NCI-H82 treated with DMSO at 0.1 percent for 48 hours (cell line): ENCODE measurements at regions not wholly inside any gene's neighbourhood (a gene's known extent, or its start where the extent isn't known, plus 50 kb on each side); places are given as distances from the start of the nearest gene placed in this dataset.
A peak's percentile ranks its signal among the peaks of the same experiment; 100 is the strongest.

Experiments
- DNase-seq: peaks from one replicate; lab custom pipeline; 2025; ENCODE audit not compliant: unreplicated experiment; lab: John Stamatoyannopoulos, UW

- no peak for DNase-seq
Measured at GRCh38 chr10:88059190-88059589, 195.8 kb downstream of the PTEN start.

DNA sequence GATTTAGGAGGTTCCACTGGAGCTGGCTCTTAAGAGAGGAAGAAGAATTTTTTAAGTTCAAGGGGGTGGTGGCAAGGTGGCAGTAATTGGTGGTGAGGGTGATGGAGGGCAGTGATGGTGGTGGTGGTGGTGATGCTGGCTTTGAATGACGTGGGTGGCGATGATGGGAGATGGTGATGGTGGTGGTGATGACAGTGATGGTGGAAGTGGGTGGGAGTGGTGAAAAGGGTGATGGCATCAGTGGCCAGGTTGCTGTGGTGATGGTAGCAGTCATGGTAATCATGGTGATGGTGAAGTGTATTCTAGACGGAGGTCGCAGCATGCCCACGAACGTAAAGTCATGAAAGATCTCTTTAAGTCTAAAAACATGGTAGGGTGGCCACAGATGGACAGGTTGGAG is 197.3 kb downstream of the PTEN start:
- no peak for DNase-seq

DNA sequence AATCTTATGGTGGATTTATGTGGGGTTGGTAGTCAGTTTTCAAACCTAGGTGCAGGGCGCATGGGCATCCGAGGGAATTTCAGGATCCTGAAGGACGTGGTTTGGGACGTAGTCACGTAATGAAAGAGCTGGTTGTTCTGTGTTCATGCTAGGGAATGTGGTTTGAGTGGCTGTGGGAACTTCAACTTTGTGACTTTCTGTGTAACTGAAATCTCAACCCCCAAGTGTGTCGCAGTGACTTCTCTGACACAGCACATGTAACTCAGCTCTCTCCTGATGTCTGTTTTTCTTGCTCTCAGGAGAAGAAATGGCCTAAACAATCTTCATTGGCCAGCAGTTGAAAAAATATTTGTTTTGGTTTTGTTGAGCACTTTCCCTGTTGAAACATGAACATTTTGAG is 199.0 kb downstream of the PTEN start:
- no peak for DNase-seq

- no peak for DNase-seq
Measured at GRCh38 chr10:88062798-88063472, 199.5 kb downstream of the PTEN start.

DNA sequence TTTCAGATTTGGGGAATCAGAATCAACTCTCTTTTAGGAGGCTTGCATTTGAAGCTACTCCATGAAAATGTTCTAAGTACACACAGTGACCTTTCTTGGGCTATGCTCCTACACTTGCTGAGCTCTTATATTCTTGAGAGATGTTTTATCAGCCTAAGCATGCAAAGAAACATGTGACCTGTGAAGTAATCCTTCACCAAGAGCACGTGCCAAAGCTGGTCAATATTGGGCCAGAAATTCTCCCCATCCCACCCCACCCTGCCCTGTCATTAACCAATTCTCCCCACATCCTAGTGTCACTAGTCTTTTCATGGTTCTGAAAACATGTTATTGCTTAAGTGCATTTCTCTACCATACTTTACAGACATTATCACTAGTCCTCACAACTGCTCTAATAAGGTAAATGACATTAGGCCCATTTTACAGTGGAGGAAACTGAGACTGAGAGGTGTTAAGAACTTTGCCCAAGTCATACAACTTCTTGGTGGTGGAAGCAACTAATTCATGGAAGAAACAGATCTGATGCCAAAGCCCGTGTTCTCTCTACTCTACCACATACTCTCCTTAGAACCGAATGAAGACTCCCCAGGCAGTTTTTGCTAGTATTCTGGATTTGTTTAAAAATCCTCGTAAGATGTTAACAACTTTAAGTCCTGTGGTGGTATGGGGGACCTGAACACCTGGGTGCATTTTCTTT is 200.6 kb downstream of the PTEN start:
- no peak for DNase-seq

DNA sequence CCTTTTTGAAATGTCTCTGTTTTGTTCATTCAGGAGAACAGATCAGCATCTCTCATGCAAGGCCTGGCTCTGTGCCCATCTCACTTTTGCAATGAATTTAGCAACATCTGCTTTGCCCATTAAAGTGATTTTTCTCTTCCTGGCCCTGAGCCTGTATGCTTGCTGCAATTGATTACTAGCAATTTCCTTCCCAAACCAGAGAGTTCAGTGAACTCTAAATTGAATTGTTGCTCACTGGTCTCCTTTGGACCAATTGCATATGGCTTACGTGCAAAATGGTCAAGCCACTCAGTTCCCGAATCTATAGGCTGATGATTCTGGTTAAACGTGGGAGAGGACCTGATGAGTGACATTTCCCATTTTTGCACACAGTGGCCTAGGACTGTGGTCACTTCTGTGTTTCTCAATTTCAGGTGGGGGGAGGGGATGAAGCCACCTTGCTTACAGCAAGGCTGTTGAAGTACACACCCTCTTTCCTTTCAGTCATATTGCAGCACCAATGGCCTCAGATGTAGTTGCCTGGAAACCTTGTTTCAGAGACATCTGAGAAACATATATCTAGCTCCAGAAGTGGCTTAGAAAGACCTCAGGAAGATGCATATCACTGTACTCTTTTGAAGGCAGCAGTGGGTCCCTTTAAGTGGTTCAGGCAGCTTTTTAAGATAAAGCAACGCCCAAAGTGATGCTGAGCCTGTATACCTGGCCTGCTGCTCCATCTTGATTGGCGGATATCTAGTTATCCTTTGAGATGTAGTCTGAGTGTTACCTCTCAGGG is 201.4 kb downstream of the PTEN start:
- DNase-seq = no peak

GRCh38 chr10:88065383-88066049 is 202.1 kb downstream of the PTEN start:
- DNase-seq = no peak

DNA sequence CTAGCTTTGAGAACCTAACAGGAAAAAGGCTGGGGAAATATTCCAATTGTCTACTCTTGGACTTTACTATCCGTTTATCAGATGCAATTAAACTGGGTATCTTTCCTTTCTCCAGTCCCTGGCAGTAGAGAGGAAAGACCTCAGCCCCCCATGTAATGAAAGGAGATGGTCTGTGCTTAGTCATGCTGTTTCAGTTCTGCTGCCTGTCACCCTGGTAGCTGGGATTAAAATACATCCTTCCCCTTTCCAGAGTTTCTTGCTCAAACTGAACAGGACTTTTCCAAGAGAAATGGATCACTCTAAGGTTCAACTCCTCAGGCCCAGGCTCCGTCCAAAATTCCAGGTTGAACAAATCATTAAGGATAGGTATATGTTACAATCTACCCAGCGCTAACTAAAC is 202.9 kb downstream of the PTEN start:
- no peak for DNase-seq

DNA sequence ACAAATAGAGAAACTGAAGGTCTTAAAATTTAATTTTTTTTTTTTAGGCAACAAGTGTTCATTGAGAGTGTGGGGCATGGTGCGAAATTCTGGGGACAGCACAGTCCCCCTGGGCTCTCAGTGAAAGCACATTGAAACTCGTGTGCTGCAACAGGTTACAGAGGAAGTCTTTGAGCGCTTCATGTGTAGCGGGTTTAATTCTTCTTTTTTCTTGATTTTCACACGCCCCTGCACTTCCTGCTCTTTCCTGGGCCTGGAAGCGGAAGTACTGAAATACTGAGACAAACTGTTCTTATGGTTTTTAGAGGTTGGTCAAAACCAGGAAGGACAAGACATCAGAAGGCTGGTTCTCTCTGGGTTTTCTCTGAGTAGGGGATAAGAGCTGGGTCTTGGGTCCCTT is 203.5 kb downstream of the PTEN start:
- DNase-seq = no peak

- DNase-seq = no peak
Measured at GRCh38 chr10:88067737-88068136, 204.3 kb downstream of the PTEN start.

DNA sequence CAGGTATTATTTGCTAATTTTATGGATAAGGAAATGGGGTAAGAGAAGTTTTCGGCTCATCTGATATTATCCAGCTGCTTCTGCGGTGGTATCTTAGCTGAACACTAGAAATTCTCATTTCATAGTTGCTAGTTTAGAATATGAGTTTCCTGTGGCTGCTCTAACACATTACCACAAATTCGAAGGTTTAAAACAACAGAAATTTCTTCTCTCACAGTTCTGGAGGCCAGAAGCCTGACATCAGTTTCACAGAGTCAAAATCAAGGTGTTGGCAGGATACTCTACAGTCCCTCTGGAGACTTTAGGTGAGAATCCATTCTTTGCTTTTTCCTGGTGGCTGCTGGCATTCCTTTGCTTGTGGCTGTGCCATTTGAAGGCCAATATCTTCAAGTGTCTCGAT is 205.9 kb downstream of the PTEN start:
- DNase-seq = no peak

DNA sequence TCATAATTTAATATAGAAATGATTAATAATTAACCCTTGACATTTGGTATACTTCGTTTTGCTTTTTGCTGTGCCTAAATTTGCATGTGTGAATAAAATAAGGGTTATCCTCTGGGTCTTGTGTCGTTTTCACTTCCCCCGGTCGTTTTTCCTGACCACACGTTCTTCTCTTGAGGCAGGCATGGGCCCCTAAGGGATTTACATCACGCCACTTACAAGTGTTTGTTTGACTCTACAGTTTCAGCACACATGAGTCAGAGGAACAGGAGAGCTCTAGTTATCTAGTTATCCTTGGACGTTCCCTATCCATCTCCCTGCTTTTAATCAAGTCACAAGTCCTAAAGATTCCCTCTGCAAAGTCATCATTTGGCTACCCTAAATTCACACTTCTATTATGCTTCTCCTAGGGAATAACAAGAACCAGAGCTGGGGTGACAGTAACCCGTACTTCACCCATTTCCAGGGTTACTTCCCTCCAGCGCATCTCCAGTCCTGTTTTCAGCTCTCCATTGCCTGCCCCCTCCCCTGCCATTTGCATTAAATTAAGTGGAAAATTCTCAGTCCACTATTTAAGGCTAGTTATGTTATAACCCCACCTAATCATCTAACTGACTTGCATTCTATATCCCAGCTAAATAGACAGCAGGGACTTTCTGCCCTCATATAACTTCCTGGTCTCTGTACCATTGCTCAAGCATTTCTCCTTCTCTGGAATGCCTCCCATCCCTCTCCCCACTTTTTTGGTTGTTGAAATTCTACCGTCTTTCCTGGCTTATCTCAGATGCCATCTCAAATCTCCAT is 206.9 kb downstream of the PTEN start:
- no peak for DNase-seq

DNA sequence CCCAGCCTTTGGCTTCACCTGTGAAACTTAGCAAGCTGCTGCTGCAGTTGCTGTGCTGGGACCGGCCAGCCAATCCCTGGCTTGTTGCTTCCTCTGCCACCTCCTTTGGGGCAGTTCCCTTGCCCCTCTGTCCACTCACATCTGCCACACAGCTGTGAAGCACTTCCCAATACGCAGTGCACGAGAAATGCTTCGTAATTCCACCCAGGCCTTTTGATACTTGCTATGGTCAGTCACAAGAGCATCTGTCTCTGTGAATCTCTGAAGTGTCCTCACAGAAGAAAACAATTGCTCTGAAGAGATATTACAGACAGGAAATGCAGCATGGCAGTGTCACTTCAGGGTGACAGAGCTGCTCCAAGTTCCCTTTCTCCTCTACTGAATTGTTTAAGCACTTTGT is 208.5 kb downstream of the PTEN start:
- DNase-seq = no peak

- no peak for DNase-seq
Measured at GRCh38 chr10:88073682-88074081, 210.3 kb downstream of the PTEN start.

- peak; percentile 67 for DNase-seq
Measured at GRCh38 chr10:88074971-88075370, 211.5 kb downstream of the PTEN start.

- no peak for DNase-seq
Measured at GRCh38 chr10:88076027-88076880, 212.8 kb downstream of the PTEN start.

- no peak for DNase-seq
Measured at GRCh38 chr10:88077977-88078376, 214.6 kb downstream of the PTEN start.

DNA sequence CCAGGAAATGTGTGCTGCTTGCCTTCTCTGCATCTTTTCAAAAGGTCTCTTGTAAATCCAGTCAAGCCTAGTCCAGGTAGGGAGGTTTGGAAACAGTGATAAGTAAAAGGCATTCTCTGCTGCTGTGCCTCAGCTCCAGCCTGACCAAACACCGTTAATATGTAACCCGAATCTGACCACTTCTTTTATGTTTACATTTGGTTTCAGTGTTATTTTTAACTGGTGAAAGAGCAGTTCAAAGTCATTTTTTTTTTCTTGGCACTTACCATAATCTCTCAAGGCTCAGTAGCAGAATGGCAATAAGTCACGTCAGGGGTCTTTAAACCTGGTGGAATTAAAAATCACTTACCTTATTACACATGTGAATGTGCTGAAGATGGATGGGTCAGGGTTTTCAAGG is 216.8 kb downstream of the PTEN start:
- DNase-seq = no peak

GRCh38 chr10:88081457-88082054 is 218.1 kb downstream of the PTEN start:
- no peak for DNase-seq
